ENCODE measurements at regions not wholly inside any gene's neighbourhood (a gene's known extent, or its start where the extent isn't known, plus 50 kb on each side); places are given as distances from the start of the nearest gene placed in this dataset.

DNA sequence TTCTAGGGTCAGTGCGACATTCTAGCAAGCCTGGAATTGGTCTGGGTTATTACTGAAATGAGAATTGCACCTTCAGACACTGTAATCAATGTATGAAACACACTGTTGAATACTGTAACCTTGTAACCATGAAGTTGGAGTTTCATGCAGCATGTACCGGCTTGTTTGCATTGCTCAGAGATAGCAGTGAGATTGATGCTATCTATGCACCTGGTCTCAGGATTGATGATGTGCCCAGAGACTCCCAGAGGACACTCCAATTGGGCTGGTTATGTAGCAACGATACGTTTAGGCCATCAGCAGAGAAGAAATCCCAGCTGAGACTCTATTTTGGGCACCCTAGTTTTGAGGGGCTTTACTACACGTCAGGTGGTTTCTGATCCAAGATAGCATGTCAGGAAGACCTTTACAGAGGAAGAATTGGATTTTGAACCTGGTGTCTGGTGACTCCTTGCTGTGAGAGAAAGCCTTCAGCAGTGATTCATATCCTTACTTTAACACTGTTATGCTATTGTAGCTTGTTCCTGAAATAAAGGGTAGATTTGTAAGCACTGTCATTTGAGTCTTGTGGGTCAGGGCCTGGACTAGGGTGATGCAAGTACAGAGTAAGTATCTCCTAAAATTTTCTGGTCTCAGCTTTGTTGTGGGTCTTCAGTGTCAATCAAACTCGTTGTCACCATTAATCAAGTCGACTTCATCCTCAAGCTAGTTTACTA lies 305.1 kb upstream of the GULP1 start:
- TF ChIP-seq, protein P1, sequence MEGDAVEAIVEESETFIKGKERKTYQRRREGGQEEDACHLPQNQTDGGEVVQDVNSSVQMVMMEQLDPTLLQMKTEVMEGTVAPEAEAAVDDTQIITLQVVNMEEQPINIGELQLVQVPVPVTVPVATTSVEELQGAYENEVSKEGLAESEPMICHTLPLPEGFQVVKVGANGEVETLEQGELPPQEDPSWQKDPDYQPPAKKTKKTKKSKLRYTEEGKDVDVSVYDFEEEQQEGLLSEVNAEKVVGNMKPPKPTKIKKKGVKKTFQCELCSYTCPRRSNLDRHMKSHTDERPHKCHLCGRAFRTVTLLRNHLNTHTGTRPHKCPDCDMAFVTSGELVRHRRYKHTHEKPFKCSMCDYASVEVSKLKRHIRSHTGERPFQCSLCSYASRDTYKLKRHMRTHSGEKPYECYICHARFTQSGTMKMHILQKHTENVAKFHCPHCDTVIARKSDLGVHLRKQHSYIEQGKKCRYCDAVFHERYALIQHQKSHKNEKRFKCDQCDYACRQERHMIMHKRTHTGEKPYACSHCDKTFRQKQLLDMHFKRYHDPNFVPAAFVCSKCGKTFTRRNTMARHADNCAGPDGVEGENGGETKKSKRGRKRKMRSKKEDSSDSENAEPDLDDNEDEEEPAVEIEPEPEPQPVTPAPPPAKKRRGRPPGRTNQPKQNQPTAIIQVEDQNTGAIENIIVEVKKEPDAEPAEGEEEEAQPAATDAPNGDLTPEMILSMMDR (conservative IDR thresholded peaks at IDR 0.05; ENCODE audit: low read depth, low read length): no peak
- TF ChIP-seq EZH2 (IDR thresholded peaks at IDR 0.05; ENCODE audit: low read length, unreplicated experiment) (no peak), EZH2phosphoT487 (IDR thresholded peaks at IDR 0.05; ENCODE audit: borderline replicate concordance, low read length) (no peak)

Data from PC-3 (cell line).